AG04449 (cell line): ENCODE measurements at regions not wholly inside any gene's neighbourhood (a gene's known extent, or its start where the extent isn't known, plus 50 kb on each side); places are given as distances from the start of the nearest gene placed in this dataset.

ENCODE experiments used
- CTCF ChIA-PET: fragments of 350-600 bp; formaldehyde crosslinking; extraction: SDS; loops from one replicate; lab custom pipeline; 2021; ENCODE audit warnings: antibody characterized with exemption; lab: Yijun Ruan, JAX
- POLR2A ChIA-PET: fragments of 400-600, 350-600 bp; formaldehyde crosslinking; extraction: SDS; loops from one replicate; lab custom pipeline; 2020; ENCODE audit warnings: antibody characterized with exemption, inconsistent platforms; lab: Yijun Ruan, JAX
- DNase-seq: peaks from one replicate; pipeline ENCODE4 v3.0.0-alpha.2; 2010; ENCODE audit warnings: low read depth, low spot score
- H3K4me3 ChIP-seq: 2 replicates; pipeline ENCODE4 v1.5.1; 2011; ENCODE audit warnings: low read depth, mild to moderate bottlenecking, control low read depth, low read length
- TF ChIP-seq, protein P1 (sequence below): IDR thresholded peaks from one replicate; pipeline ENCODE4 v1.5.1; 2011; ENCODE audit warnings: mild to moderate bottlenecking, moderate library complexity, low read length, control low read depth, inconsistent platforms; ENCODE audit not compliant: insufficient read depth; ENCODE audit errors: missing control alignments

DNA sequence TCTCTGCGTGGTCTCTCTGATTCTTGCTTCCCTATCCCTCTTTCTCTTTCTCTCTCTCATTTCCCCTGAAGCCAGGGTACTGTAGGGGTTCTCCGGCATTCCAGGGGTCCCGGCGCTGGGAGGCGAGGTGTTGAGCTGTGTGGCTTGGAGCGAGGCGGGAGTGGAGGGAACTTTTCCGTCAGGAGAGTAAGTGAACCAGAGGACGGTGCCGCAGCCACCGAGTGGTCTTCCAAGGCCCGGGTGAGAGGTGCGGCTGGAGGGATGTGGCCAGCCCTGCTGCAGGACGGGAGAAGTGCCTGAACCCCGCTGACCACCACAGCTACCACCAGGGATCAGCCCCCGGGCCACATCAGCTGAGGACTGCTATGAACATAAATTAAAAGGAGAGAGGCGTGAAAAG lies 68.2 kb upstream of the FAM181A start:
- no peak for DNase-seq
- no peak overlapping the region for H3K4me3 ChIP-seq
- CTCF ChIA-PET = no interaction called here
- POLR2A ChIA-PET = no interaction called here
- TF ChIP-seq, protein P1, sequence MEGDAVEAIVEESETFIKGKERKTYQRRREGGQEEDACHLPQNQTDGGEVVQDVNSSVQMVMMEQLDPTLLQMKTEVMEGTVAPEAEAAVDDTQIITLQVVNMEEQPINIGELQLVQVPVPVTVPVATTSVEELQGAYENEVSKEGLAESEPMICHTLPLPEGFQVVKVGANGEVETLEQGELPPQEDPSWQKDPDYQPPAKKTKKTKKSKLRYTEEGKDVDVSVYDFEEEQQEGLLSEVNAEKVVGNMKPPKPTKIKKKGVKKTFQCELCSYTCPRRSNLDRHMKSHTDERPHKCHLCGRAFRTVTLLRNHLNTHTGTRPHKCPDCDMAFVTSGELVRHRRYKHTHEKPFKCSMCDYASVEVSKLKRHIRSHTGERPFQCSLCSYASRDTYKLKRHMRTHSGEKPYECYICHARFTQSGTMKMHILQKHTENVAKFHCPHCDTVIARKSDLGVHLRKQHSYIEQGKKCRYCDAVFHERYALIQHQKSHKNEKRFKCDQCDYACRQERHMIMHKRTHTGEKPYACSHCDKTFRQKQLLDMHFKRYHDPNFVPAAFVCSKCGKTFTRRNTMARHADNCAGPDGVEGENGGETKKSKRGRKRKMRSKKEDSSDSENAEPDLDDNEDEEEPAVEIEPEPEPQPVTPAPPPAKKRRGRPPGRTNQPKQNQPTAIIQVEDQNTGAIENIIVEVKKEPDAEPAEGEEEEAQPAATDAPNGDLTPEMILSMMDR = no peak

DNA sequence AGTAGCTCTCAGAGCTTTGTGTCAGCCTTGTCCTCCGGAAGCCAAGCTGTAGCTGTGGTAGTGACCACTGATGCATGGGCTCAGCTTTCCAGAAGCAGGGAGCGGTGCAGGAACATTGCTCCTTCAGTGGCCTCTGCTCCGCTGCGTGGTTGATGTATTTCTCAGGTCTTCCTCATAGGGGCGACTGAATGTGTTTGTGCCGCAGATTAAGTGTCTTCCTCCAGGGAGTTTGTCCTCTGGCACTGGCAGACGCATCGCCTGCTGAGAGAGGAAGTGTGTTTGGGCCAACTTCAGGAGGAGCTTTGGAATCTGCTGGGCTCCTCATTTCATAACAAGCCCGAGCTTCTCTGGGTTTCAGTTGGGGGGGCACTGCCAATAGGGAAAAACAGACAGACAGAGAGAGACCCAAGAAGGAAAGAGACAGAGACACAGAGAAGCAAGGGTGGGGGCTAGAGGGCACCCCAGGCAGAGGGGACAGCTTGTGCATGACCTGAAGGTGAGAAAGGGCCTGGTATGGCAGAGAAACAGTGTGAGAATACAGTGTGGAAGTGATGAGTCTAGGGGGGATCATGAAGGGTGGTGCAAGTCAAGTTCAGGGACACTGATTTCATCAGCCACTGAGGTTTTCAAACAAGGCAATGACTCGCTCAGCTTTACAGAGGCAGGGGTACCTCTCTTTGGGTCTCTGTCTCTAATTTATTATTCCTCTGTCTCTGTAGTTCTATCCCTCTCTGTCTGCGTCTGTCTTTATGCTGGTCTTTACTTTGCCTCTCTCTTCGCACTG lies 69.4 kb upstream of the PRIMA1 start:
- DNase-seq = no peak
- TF ChIP-seq, protein P1 = no peak
- H3K4me3 ChIP-seq = no peak overlapping the region
- ChIA-PET CTCF (no interaction called here), POLR2A (no interaction called here)

DNA sequence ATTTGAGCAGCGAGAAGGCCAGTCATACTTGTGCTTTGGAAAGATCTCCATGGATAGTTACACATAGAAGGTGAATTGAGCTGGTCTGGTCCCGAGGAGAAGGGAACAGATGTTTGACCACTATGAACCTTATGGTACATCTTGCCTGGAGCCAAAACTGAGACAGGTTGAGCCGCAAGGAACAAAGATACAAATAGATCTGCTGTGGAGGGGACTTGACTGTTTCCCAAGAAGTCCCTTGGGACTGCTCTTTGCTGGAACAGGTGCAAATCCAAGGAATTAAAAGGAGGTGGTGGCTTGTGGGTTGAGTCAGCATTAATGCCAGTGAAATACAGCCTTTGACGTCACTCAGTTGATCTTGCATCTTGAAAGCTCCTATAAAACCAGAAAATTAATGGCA lies 68.8 kb upstream of the PRIMA1 start:
- TF ChIP-seq, protein P1 = no peak
- DNase-seq = no peak
- CTCF ChIA-PET = no interaction called here
- H3K4me3 ChIP-seq = no peak overlapping the region
- POLR2A ChIA-PET = no interaction called here

DNA sequence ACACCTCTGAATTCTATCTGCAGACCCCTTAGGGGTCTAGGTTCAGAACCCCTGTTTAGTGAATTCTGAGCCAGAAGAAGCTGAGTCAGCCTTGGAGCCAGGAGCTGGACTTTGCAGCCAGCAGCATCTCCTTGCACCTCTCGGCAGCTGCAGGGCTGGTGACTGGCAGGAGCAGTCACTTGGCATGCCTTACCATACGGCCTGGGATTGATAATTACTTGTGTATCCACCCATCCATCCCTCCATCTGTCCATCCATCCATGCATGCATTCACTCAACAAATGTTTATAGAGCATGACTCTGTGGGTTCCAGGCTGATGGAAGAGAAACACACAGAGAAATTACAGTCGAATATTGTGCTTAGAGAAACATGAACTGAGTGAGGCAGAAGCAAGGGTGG lies 67.5 kb upstream of the PRIMA1 start:
- no peak overlapping the region for H3K4me3 ChIP-seq
- ChIA-PET POLR2A (no interaction called here), CTCF (no interaction called here)
- TF ChIP-seq, protein P1 = no peak
- no peak for DNase-seq

DNA sequence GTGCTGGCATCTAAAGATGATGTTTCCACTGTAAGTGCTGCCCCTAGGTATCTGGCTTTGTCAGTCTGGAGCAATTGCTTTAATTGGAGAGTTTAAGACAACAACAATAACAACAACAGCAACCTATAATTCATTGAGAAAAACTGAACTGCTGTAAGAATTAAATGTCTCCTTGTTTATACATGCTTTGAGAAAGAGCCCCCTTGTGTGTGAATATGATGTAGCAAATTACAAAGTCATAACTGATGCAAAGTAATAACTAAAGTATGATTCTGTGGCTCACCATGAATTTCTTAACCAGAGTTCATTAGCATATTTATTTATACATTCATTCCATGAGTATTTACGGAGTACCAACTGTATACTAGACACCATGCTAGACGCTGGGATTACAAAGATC lies 59.2 kb upstream of the PRIMA1 start:
- no peak for DNase-seq
- TF ChIP-seq, protein P1 = no peak
- POLR2A ChIA-PET = no interaction called here

DNA sequence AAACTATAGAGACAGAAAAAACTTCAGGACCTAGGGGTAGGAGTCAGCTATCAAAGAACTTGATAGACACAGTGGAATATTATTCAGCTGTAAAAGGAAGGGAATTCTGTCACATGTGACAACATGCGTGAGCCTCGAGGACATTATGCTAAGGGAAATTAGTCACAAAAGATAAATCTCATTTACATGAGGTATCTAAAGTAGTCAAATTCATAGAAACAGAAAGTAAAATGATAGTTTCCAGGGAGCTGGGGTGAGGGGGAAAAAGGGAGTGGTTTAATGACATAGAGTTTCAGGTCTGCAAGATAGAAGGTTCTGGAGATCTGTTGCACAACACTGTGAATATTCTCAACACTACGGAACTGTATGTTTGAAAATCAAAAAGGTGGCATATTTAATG lies 50.0 kb upstream of the PRIMA1 start:
- no peak for DNase-seq
- ChIA-PET CTCF (no interaction called here), POLR2A (no interaction called here)

More for the DNA sequence above, 59.2 kb upstream of the PRIMA1 start:
- CTCF ChIA-PET = no interaction called here
- no peak overlapping the region for H3K4me3 ChIP-seq

More for the DNA sequence above, 50.0 kb upstream of the PRIMA1 start:
- TF ChIP-seq, protein P1 = no peak
- H3K4me3 ChIP-seq = no peak overlapping the region
